ENCODE measurements at regions not wholly inside any gene's neighbourhood (a gene's known extent, or its start where the extent isn't known, plus 50 kb on each side); places are given as distances from the start of the nearest gene placed in this dataset.
A peak's percentile ranks its signal among the peaks of the same experiment; 100 is the strongest.

GRCh38 chr6:139823808-139824126 is 449.3 kb upstream of the CITED2 start:
- no peak overlapping the region for H3K4me3 Mint-ChIP-seq
- peaks cover 20% of the 10 kb centered on the region for H3K9me3 Mint-ChIP-seq
- no peak overlapping the region for H3K27ac Mint-ChIP-seq
- no peaks in the 10 kb centered on the region for H3K4me1 Mint-ChIP-seq (ENCODE audit: low read depth)
- no peaks in the 10 kb centered on the region for H3K36me3 Mint-ChIP-seq (ENCODE audit: low read depth)
- H3K27me3 Mint-ChIP-seq = no peaks in the 10 kb centered on the region
- intact Hi-C loops (cut with micrococcal nuclease) = no loop called here

- Mint-ChIP-seq H3K27me3 (no peaks in the 10 kb centered on the region), H3K4me1 (ENCODE audit: low read depth) (no peaks in the 10 kb centered on the region), H3K4me3 (no peak overlapping the region), H3K27ac (no peak overlapping the region), H3K9me3 (peaks cover 25% of the 10 kb centered on the region), H3K36me3 (ENCODE audit: low read depth) (no peaks in the 10 kb centered on the region)
- intact Hi-C loops (cut with micrococcal nuclease) = no loop called here
Observed at GRCh38 chr6:139823099-139823807, 448.8 kb upstream of the CITED2 start.

GRCh38 chr6:139821676-139822223 is 447.3 kb upstream of the CITED2 start:
- Mint-ChIP-seq H3K4me1 (ENCODE audit: low read depth) (no peaks in the 10 kb centered on the region), H3K4me3 (no peak overlapping the region), H3K27me3 (no peaks in the 10 kb centered on the region), H3K36me3 (ENCODE audit: low read depth) (no peaks in the 10 kb centered on the region), H3K27ac (no peak overlapping the region), H3K9me3 (peaks cover 25% of the 10 kb centered on the region)
- intact Hi-C loops (cut with micrococcal nuclease) = no loop called here

GRCh38 chr6:139820210-139820609 is 445.8 kb upstream of the CITED2 start:
- no peak overlapping the region for H3K27ac Mint-ChIP-seq
- H3K9me3 Mint-ChIP-seq = peaks cover 36% of the 10 kb centered on the region
- H3K4me1 Mint-ChIP-seq (ENCODE audit: low read depth) = no peaks in the 10 kb centered on the region
- intact Hi-C loops (cut with micrococcal nuclease) = no loop called here
- no peaks in the 10 kb centered on the region for H3K27me3 Mint-ChIP-seq
- no peak overlapping the region for H3K4me3 Mint-ChIP-seq
- peaks cover 7% of the 10 kb centered on the region for H3K36me3 Mint-ChIP-seq (ENCODE audit: low read depth)

GRCh38 chr6:139819776-139820175 is 445.3 kb upstream of the CITED2 start:
- Mint-ChIP-seq H3K4me3 (no peak overlapping the region), H3K36me3 (ENCODE audit: low read depth) (peaks cover 7% of the 10 kb centered on the region), H3K4me1 (ENCODE audit: low read depth) (no peaks in the 10 kb centered on the region), H3K9me3 (peaks cover 33% of the 10 kb centered on the region), H3K27me3 (no peaks in the 10 kb centered on the region), H3K27ac (no peak overlapping the region)
- intact Hi-C loops (cut with micrococcal nuclease) = no loop called here

GRCh38 chr6:139812939-139813338 is 438.5 kb upstream of the CITED2 start:
- Mint-ChIP-seq H3K27me3 (no peaks in the 10 kb centered on the region), H3K27ac (no peak overlapping the region), H3K36me3 (ENCODE audit: low read depth) (peaks cover 7% of the 10 kb centered on the region), H3K9me3 (peaks cover 27% of the 10 kb centered on the region), H3K4me1 (ENCODE audit: low read depth) (peaks cover 5% of the 10 kb centered on the region), H3K4me3 (no peak overlapping the region)
- intact Hi-C loops (cut with micrococcal nuclease) = no loop called here

- intact Hi-C loops (cut with micrococcal nuclease) = loop anchor here (2.0 kb wide), 1 partner anchor 35 kb away; no protein-coding TSS in a partner anchor
- peaks cover 11% of the 10 kb centered on the region for H3K4me1 Mint-ChIP-seq (ENCODE audit: low read depth)
- no peaks in the 10 kb centered on the region for H3K27me3 Mint-ChIP-seq
- no peak overlapping the region for H3K4me3 Mint-ChIP-seq
- peaks cover 37% of the 10 kb centered on the region for H3K9me3 Mint-ChIP-seq
- no peak overlapping the region for H3K27ac Mint-ChIP-seq
- H3K36me3 Mint-ChIP-seq (ENCODE audit: low read depth) = no peaks in the 10 kb centered on the region
Observed at GRCh38 chr6:139801571-139802321, 427.3 kb upstream of the CITED2 start.

- Mint-ChIP-seq H3K9me3 (peaks cover 42% of the 10 kb centered on the region), H3K4me3 (no peak overlapping the region), H3K27me3 (no peaks in the 10 kb centered on the region), H3K4me1 (ENCODE audit: low read depth) (peaks cover 11% of the 10 kb centered on the region), H3K27ac (peak overlapping the region; percentile 16), H3K36me3 (ENCODE audit: low read depth) (no peaks in the 10 kb centered on the region)
- intact Hi-C loops (cut with micrococcal nuclease) = loop anchor here (2.0 kb wide), 1 partner anchor 34 kb away; no protein-coding TSS in a partner anchor
Observed at GRCh38 chr6:139800837-139801236, 426.4 kb upstream of the CITED2 start.

- peaks cover 6% of the 10 kb centered on the region for H3K36me3 Mint-ChIP-seq (ENCODE audit: low read depth)
- peaks cover 2% of the 10 kb centered on the region for H3K4me1 Mint-ChIP-seq (ENCODE audit: low read depth)
- intact Hi-C loops (cut with micrococcal nuclease) = no loop called here
- peaks cover 31% of the 10 kb centered on the region for H3K9me3 Mint-ChIP-seq
- no peaks in the 10 kb centered on the region for H3K27me3 Mint-ChIP-seq
- H3K4me3 Mint-ChIP-seq = no peak overlapping the region
- H3K27ac Mint-ChIP-seq = no peak overlapping the region
Observed at GRCh38 chr6:139790527-139790926, 416.1 kb upstream of the CITED2 start.

GRCh38 chr6:139784222-139784769 is 409.8 kb upstream of the CITED2 start:
- intact Hi-C loops (cut with micrococcal nuclease) = no loop called here

GRCh38 chr6:139779988-139780774 is 405.7 kb upstream of the CITED2 start:
- Mint-ChIP-seq H3K27me3 (no peaks in the 10 kb centered on the region), H3K36me3 (ENCODE audit: low read depth) (peaks cover 9% of the 10 kb centered on the region), H3K4me3 (no peak overlapping the region), H3K9me3 (peaks cover 14% of the 10 kb centered on the region), H3K4me1 (ENCODE audit: low read depth) (peaks cover 13% of the 10 kb centered on the region), H3K27ac (no peak overlapping the region)
- intact Hi-C loops (cut with micrococcal nuclease) = no loop called here

More at GRCh38 chr6:139784222-139784769, 409.8 kb upstream of the CITED2 start:
- H3K9me3 Mint-ChIP-seq = peaks cover 47% of the 10 kb centered on the region
- H3K36me3 Mint-ChIP-seq (ENCODE audit: low read depth) = peaks cover 19% of the 10 kb centered on the region
- H3K27me3 Mint-ChIP-seq = no peaks in the 10 kb centered on the region
- no peak overlapping the region for H3K4me3 Mint-ChIP-seq
- H3K27ac Mint-ChIP-seq = no peak overlapping the region
- peaks cover 12% of the 10 kb centered on the region for H3K4me1 Mint-ChIP-seq (ENCODE audit: low read depth)

GRCh38 chr6:139778688-139779087 is 404.2 kb upstream of the CITED2 start:
- intact Hi-C loops (cut with micrococcal nuclease) = no loop called here
- Mint-ChIP-seq H3K4me3 (no peak overlapping the region), H3K9me3 (no peaks in the 10 kb centered on the region), H3K4me1 (ENCODE audit: low read depth) (peaks cover 13% of the 10 kb centered on the region), H3K27ac (no peak overlapping the region), H3K27me3 (no peaks in the 10 kb centered on the region), H3K36me3 (ENCODE audit: low read depth) (no peaks in the 10 kb centered on the region)

- Mint-ChIP-seq H3K27ac (no peak overlapping the region), H3K27me3 (no peaks in the 10 kb centered on the region), H3K4me1 (ENCODE audit: low read depth) (peaks cover 13% of the 10 kb centered on the region), H3K36me3 (ENCODE audit: low read depth) (no peaks in the 10 kb centered on the region), H3K9me3 (no peaks in the 10 kb centered on the region), H3K4me3 (no peak overlapping the region)
- intact Hi-C loops (cut with micrococcal nuclease) = no loop called here
Observed at GRCh38 chr6:139778106-139778505, 403.7 kb upstream of the CITED2 start.

Data from dendritic cell treated with granulocyte-macrophage colony-stimulating factor and Interleukin-4, amounts not matched to agents 40 ng/mL and 50 ng/mL, for 4 days (primary cell).